IMR-90 (cell line): ENCODE measurements at regions not wholly inside any gene's neighbourhood (a gene's known extent, or its start where the extent isn't known, plus 50 kb on each side); places are given as distances from the start of the nearest gene placed in this dataset.

Experiments used
- ATAC-seq: fragments of 200-7000 bp; cut with Tn5 transposase; 2 replicates; pipeline ENCODE4 v1.9.1; 2020; ENCODE audit warnings: low read depth, mild to moderate bottlenecking, moderate library complexity
- BruUV-seq: library from RNA; stranded (reverse); fragments of 400-500 nt; replicated peaks from 2 replicates; lab custom pipeline; 2021; lab: Mats Ljungman, UMichigan
- CTCF ChIA-PET: fragments of 300-600 bp; formaldehyde crosslinking; extraction: SDS; loops from one replicate; lab custom pipeline; 2021; ENCODE audit warnings: antibody characterized with exemption; lab: Yijun Ruan, JAX
- POLR2A ChIA-PET: fragments of 300-600 bp; sonication (Branson Sonifier 250); formaldehyde crosslinking; loops from one replicate; lab custom pipeline; 2022; ENCODE audit warnings: antibody characterized with exemption; ENCODE audit not compliant: unreplicated experiment; lab: Charles Lee
- DNase-seq: peaks from one replicate; pipeline ENCODE4 v3.0.0; 2013
- H2AFZ ChIP-seq: replicated peaks from 2 replicates; pipeline ENCODE3; 2013; ENCODE audit warnings: low read length, mild to moderate bottlenecking; ENCODE audit not compliant: poor library complexity
- H2AK5ac ChIP-seq: 2 replicates; pipeline ENCODE4 v1.6.1; 2013; ENCODE audit warnings: low read depth, low read length, inconsistent platforms
- H2AK9ac ChIP-seq: replicated peaks from 2 replicates; pipeline ENCODE3; 2013; ENCODE audit warnings: mild to moderate bottlenecking, low read depth, low read length, moderate library complexity; ENCODE audit not compliant: poor library complexity
- H2BK120ac ChIP-seq: 2 replicates; pipeline ENCODE4 v1.6.1; 2013; ENCODE audit warnings: low read depth, low read length, inconsistent platforms
- H2BK15ac ChIP-seq: 3 replicates; pipeline ENCODE4 v1.6.1; 2013; ENCODE audit warnings: low read depth, low read length, inconsistent platforms
- H2BK20ac ChIP-seq: 2 replicates; pipeline ENCODE4 v1.6.1; 2013; ENCODE audit warnings: low read depth, mild to moderate bottlenecking, inconsistent platforms, low read length, moderate library complexity
- H2BK5ac ChIP-seq: 2 replicates; pipeline ENCODE4 v1.6.1; 2013; ENCODE audit warnings: mild to moderate bottlenecking, low read depth, low read length, inconsistent platforms; ENCODE audit not compliant: poor library complexity, severe bottlenecking
- H3K14ac ChIP-seq: replicated peaks from 2 replicates; pipeline ENCODE4 v1.6.1; 2013; ENCODE audit warnings: low read depth, low read length, inconsistent platforms
- H3K18ac ChIP-seq: 2 replicates; pipeline ENCODE4 v1.6.1; 2013; ENCODE audit warnings: low read depth, low read length, control low read depth
- H3K23ac ChIP-seq: 2 replicates; pipeline ENCODE4 v1.6.1; 2013; ENCODE audit warnings: low read depth, low read length, inconsistent platforms
- H3K27ac ChIP-seq: 2 replicates; pipeline ENCODE4 v1.5.1; 2013; ENCODE audit warnings: mild to moderate bottlenecking, control low read depth, low read length; ENCODE audit not compliant: insufficient read depth
- H3K27me3 ChIP-seq: 2 replicates; pipeline ENCODE4 v1.6.1; 2013; ENCODE audit warnings: low read length; ENCODE audit not compliant: control insufficient read depth, insufficient read depth
- H3K36me3 ChIP-seq: 2 replicates; pipeline ENCODE4 v1.6.1; 2013; ENCODE audit warnings: low read length, mixed read lengths; ENCODE audit not compliant: control insufficient read depth, insufficient read depth
- H3K4ac ChIP-seq: 2 replicates; pipeline ENCODE4 v1.6.1; 2013; ENCODE audit warnings: low read depth, low read length, inconsistent platforms
- H3K4me1 ChIP-seq: 2 replicates; pipeline ENCODE4 v1.6.1; 2013; ENCODE audit warnings: low read length, mixed read lengths; ENCODE audit not compliant: control insufficient read depth, insufficient read depth
- H3K4me2 ChIP-seq: 2 replicates; pipeline ENCODE4 v1.6.1; 2013; ENCODE audit warnings: low read depth, mild to moderate bottlenecking, control low read depth, low read length, moderate library complexity
- H3K4me3 ChIP-seq: 2 replicates; pipeline ENCODE4 v1.5.1; 2013; ENCODE audit warnings: low read depth, mild to moderate bottlenecking, control low read depth, low read length, moderate library complexity; ENCODE audit not compliant: insufficient read depth
- H3K56ac ChIP-seq: 2 replicates; pipeline ENCODE4 v1.6.1; 2013; ENCODE audit warnings: low read length, inconsistent platforms; ENCODE audit not compliant: insufficient read depth; ENCODE audit errors: extremely low read depth
- H3K79me1 ChIP-seq, 2 experiments: 2 replicates each; pipeline ENCODE4 v1.6.1; 2013; ENCODE audit warnings: low read length in 2 of 2, inconsistent platforms in 1 of 2, low read depth in 1 of 2
- H3K9ac ChIP-seq: 2 replicates; pipeline ENCODE4 v1.6.1; 2013; ENCODE audit warnings: low read depth, low read length, control low read depth
- H3K9me1 ChIP-seq: 2 replicates; pipeline ENCODE4 v1.6.1; 2013; ENCODE audit warnings: low read length, inconsistent platforms; ENCODE audit not compliant: insufficient read depth
- H3K9me3 ChIP-seq: 2 replicates; pipeline ENCODE4 v1.6.1; 2013; ENCODE audit warnings: low read length; ENCODE audit not compliant: control insufficient read depth, insufficient read depth
- H4K20me1 ChIP-seq: 2 replicates; pipeline ENCODE4 v1.6.1; 2013; ENCODE audit warnings: low read length, inconsistent platforms; ENCODE audit not compliant: insufficient read depth
- H4K5ac ChIP-seq: 2 replicates; pipeline ENCODE4 v1.6.1; 2013; ENCODE audit warnings: mild to moderate bottlenecking, low read depth, low read length, control low read depth
- H4K8ac ChIP-seq, 2 experiments: 2 replicates each; pipeline ENCODE4 v1.6.1; 2013; ENCODE audit warnings: low read depth in 2 of 2, low read length in 2 of 2, control low read depth in 1 of 2, inconsistent platforms in 1 of 2
- H4K91ac ChIP-seq: 2 replicates; pipeline ENCODE4 v1.6.1; 2013; ENCODE audit warnings: low read depth, low read length, inconsistent platforms; ENCODE audit not compliant: insufficient read depth
- BHLHE40 ChIP-seq: fragments of 150-350 bp; IDR thresholded peaks from 2 replicates; pipeline ENCODE4 v1.6.1; 2016; ENCODE audit warnings: mild to moderate bottlenecking, low read depth, low read length
- CEBPB ChIP-seq: IDR thresholded peaks from 2 replicates; pipeline ENCODE4 v1.6.1; 2012; ENCODE audit warnings: low read depth, low read length, improper control_type of control experiment
- CHD1 ChIP-seq: IDR thresholded peaks from 2 replicates; pipeline ENCODE4 v1.6.1; 2012; ENCODE audit warnings: low read depth, low read length, improper control_type of control experiment
- CTCF ChIP-seq: conservative IDR thresholded peaks from 2 replicates; pipeline ENCODE4 v1.5.1; 2012; ENCODE audit warnings: mild to moderate bottlenecking, low read depth, low read length, improper control_type of control experiment
- ELK1 ChIP-seq: fragments of 150-350 bp; IDR thresholded peaks from 2 replicates; pipeline ENCODE4 v1.6.1; 2016; ENCODE audit warnings: low read depth, mild to moderate bottlenecking, low read length, moderate library complexity, borderline replicate concordance
- FOS ChIP-seq: fragments of 150-350 bp; IDR thresholded peaks from 2 replicates; pipeline ENCODE4 v1.6.1; 2016; ENCODE audit warnings: low read depth, low read length
- MAFK ChIP-seq: IDR thresholded peaks from 2 replicates; pipeline ENCODE4 v1.6.1; 2012; ENCODE audit warnings: low read depth, low read length, improper control_type of control experiment
- MAZ ChIP-seq: IDR thresholded peaks from 2 replicates; pipeline ENCODE4 v1.6.1; 2012; ENCODE audit warnings: low read depth, mild to moderate bottlenecking, low read length, improper control_type of control experiment, moderate library complexity, borderline replicate concordance
- MXI1 ChIP-seq: IDR thresholded peaks from 2 replicates; pipeline ENCODE4 v1.6.1; 2012; ENCODE audit warnings: low read depth, mild to moderate bottlenecking, low read length, moderate library complexity, borderline replicate concordance
- NFE2L2 ChIP-seq: fragments of 150-350 bp; IDR thresholded peaks from 2 replicates; pipeline ENCODE4 v1.6.1; 2016; ENCODE audit warnings: low read depth, mild to moderate bottlenecking, low read length
- POLR2A ChIP-seq: IDR thresholded peaks from 2 replicates; pipeline ENCODE4 v1.6.1; 2012; ENCODE audit warnings: mild to moderate bottlenecking, low read depth, low read length
- RAD21 ChIP-seq: IDR thresholded peaks from 2 replicates; pipeline ENCODE4 v1.6.1; 2012; ENCODE audit warnings: low read length, improper control_type of control experiment
- RCOR1 ChIP-seq: IDR thresholded peaks from 2 replicates; pipeline ENCODE4 v1.6.1; 2012; ENCODE audit warnings: mild to moderate bottlenecking, low read length, improper control_type of control experiment; ENCODE audit not compliant: insufficient replicate concordance
- SMC3 ChIP-seq: fragments of 150-350 bp; IDR thresholded peaks from 2 replicates; pipeline ENCODE4 v1.6.1; 2016; ENCODE audit warnings: low read depth, mild to moderate bottlenecking, antibody characterized with exemption, low read length, moderate library complexity
- USF2 ChIP-seq: fragments of 150-350 bp; IDR thresholded peaks from 2 replicates; pipeline ENCODE4 v1.6.1; 2017; ENCODE audit warnings: mild to moderate bottlenecking, antibody characterized with exemption, low read length, low read depth
- WGBS, 2 experiments: methylation state at CpG; one replicate each; pipeline versions ENCODE4 v1.1.5 to v1.1.7; 2013; ENCODE audit warnings: missing lambda C conversion rate in 2 of 2; ENCODE audit not compliant: insufficient read length in 1 of 2; ENCODE audit errors: extremely low coverage in 2 of 2; 5-methylcytosine and 5-hydroxymethylcytosine counted together
- dilution Hi-C: fragments of 300-500 bp; cut with HindIII; formaldehyde crosslinking; loops from one replicate; pipeline ENCODE4 v1.14.3; 2018; ENCODE audit warnings: low sequenced_read_pairs; ENCODE audit not compliant: unreplicated experiment
- in situ Hi-C: fragments of 300-500 bp; cut with MboI; formaldehyde crosslinking; loops from 3 replicates; pipeline ENCODE4 v1.14.3; 2019; ENCODE audit warnings: low sequenced_read_pairs, inconsistent platforms, mixed read lengths
- intact Hi-C: fragments of 100-400 bp; cut with micrococcal nuclease; formaldehyde crosslinking; loops from 2 replicates; pipeline ENCODE4 v1.10.0; 2022

GRCh38 chr3:153356908-153357307 is 194.9 kb downstream of the RAP2B start:
- Histone ChIP-seq H3K4me1 (no peaks in the 10 kb centered on the region), H3K27me3 (peaks cover 3% of the 10 kb centered on the region; the same call in 1 of the 2 replicates), H3K56ac (no peak overlapping the region), H2BK120ac (no peak overlapping the region), H3K18ac (no peak overlapping the region), H4K20me1 (no peaks in the 10 kb centered on the region), H4K8ac (no peak overlapping the region), H4K5ac (no peak overlapping the region), H2AFZ (no peak overlapping the region), H3K14ac (no peak overlapping the region), H2BK15ac (no peak overlapping the region), H4K91ac (no peak overlapping the region), H3K27ac (no peak overlapping the region), H2AK9ac (no peak overlapping the region), H2BK5ac (no peak overlapping the region), H3K4me2 (no peak overlapping the region), H3K23ac (no peak overlapping the region), H3K4ac (no peak overlapping the region), H3K9ac (no peak overlapping the region), H3K36me3 (no peaks in the 10 kb centered on the region), H3K4me3 (no peak overlapping the region), H3K9me1 (no peaks in the 10 kb centered on the region), H3K9me3 (no peaks in the 10 kb centered on the region), H3K79me1 (no peaks in the 10 kb centered on the region), H2BK20ac (no peak overlapping the region), H2AK5ac (no peak overlapping the region)
- in situ Hi-C loops = no loop called here
- CTCF ChIA-PET = interaction anchor here (0.6 to 0.8 kb wide), 2 partner anchors 29 to 32 kb away, joined by 3 read pairs; no protein-coding TSS in a partner anchor
- dilution Hi-C loops = no loop called here
- TF ChIP-seq FOS (no peak), SMC3 (no peak), BHLHE40 (no peak), RAD21 (no peak), CEBPB (no peak), ELK1 (no peak), MAFK (no peak), MAZ (no peak), CHD1 (no peak), MXI1 (no peak), USF2 (no peak), RCOR1 (no peak), CTCF (no peak), NFE2L2 (no peak), POLR2A (no peak)
- BruUV-seq = no TSS peak
- intact Hi-C loops = no loop called here
- POLR2A ChIA-PET = no interaction called here
- no peak for ATAC-seq
- no CpG with 5 or more reads among the region's 2 CpGs for WGBS, 2 experiments
- no peak for DNase-seq
